Thyroid gland (tissue), 4 donors: ENCODE measurements at regions not wholly inside any gene's neighbourhood (a gene's known extent, or its start where the extent isn't known, plus 50 kb on each side); places are given as distances from the start of the nearest gene placed in this dataset.
"Not testable (repeated sequence)": the region's sequence is repeated elsewhere in the genome, so short reads cannot be mapped to it uniquely, and the experiment has no call there.

ENCODE experiments used
- CTCF ChIP-seq, 6 experiments: fragments of 200-600 bp in 3 of 6; fragments of 450-650 bp in 3 of 6; sonication (generic) in 3 of 6; IDR thresholded peaks; one replicate each; pipeline ENCODE4 v1.5.1; 2016 to 2019; ENCODE audit warnings: antibody characterized with exemption in 6 of 6, mild to moderate bottlenecking in 2 of 6, inconsistent platforms in 1 of 6, moderate library complexity in 1 of 6
- POLR2A ChIP-seq, 2 donors: fragments of 450-650 bp; IDR thresholded peaks; one replicate each; pipeline ENCODE4 v1.6.1; 2017; ENCODE audit warnings: antibody characterized with exemption in 2 of 2, mild to moderate bottlenecking in 2 of 2, moderate library complexity in 1 of 2

DNA sequence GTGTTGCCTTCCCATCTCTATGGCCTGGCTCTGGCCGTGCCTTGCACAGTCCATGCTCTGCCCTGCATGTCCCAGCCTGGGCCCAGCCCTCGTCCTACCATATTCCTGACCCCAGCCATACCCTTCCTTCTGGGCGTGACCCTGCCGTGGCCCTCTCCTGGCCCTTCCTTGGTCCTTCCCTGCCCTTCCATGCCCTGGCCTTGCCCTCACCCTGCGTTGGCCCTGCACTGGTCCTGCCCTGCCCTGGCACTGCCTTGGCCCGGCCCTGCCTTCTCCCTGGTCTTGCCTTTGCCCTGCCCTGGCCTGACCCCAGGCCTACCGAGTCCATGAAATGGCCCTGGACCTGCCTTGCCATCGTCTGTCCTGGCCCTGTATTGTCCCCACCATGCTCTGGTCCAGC lies 1561.8 kb downstream of the RPIA start:
- not testable (repeated sequence) for TF ChIP-seq CTCF, POLR2A (IDR thresholded peaks at IDR 0.05)
